ENCODE measurements at regions not wholly inside any gene's neighbourhood (a gene's known extent, or its start where the extent isn't known, plus 50 kb on each side); places are given as distances from the start of the nearest gene placed in this dataset.

DNA sequence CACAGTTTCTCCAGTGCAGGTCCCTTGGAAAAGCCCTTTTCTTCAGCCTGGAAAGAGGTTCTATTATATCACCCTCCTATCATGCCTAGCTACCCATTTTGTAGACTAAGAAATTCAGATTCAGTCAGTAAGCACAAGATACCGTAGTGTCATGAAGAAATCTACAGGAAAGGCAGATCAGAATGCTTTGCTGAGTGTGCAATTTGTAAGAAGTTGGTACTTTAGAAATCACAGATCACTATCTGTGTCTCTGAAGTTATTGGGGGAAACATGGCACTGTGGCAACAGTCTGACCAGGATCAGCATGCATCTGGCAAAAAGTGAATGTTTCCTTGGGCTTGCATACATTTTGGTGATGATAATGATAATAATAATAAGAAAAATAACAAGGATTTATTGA lies 531.8 kb downstream of the EPHB1 start:
- Mint-ChIP-seq H3K4me3 (ENCODE audit: unreplicated experiment) (no peak overlapping the region), H3K27ac (ENCODE audit: unreplicated experiment) (no peak overlapping the region), H3K27me3 (ENCODE audit: insufficient read depth, unreplicated experiment) (peaks cover 5% of the 10 kb centered on the region), H3K36me3 (ENCODE audit: insufficient read depth, unreplicated experiment) (no peaks in the 10 kb centered on the region), H3K9me3 (ENCODE audit: unreplicated experiment) (no peaks in the 10 kb centered on the region), H3K4me1 (ENCODE audit: low read depth, unreplicated experiment) (peaks cover 12% of the 10 kb centered on the region)
- no peak overlapping the region for H3K4me3 ChIP-seq (ENCODE audit: low read depth, low read length)
- POLR2A ChIA-PET: no interaction called here
- H3K27me3 ChIP-seq (replicated peaks; ENCODE audit: control insufficient read depth, insufficient read depth, low read length): no peaks in the 10 kb centered on the region
- CTCF ChIA-PET: no interaction called here
- BruUV-seq (replicated peaks): no TSS peak
- no peak for DNase-seq
- TF ChIP-seq, protein P1, sequence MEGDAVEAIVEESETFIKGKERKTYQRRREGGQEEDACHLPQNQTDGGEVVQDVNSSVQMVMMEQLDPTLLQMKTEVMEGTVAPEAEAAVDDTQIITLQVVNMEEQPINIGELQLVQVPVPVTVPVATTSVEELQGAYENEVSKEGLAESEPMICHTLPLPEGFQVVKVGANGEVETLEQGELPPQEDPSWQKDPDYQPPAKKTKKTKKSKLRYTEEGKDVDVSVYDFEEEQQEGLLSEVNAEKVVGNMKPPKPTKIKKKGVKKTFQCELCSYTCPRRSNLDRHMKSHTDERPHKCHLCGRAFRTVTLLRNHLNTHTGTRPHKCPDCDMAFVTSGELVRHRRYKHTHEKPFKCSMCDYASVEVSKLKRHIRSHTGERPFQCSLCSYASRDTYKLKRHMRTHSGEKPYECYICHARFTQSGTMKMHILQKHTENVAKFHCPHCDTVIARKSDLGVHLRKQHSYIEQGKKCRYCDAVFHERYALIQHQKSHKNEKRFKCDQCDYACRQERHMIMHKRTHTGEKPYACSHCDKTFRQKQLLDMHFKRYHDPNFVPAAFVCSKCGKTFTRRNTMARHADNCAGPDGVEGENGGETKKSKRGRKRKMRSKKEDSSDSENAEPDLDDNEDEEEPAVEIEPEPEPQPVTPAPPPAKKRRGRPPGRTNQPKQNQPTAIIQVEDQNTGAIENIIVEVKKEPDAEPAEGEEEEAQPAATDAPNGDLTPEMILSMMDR (IDR thresholded peaks at IDR 0.05; ENCODE audit: insufficient read depth in 1 of 2, low read depth in 1 of 2, low read length in 1 of 2, severe bottlenecking in 1 of 2, unreplicated experiment in 1 of 2): no peak
- 0 out of 2 replicates have a peak, but pooled peaks cover under 1% of the 10 kb centered on the region for H3K4me1 ChIP-seq
- H3K36me3 ChIP-seq (ENCODE audit: control insufficient read depth, insufficient read depth, low read length): no peaks in the 10 kb centered on the region
- intact Hi-C loops (cut with micrococcal nuclease; ENCODE audit: unreplicated experiment): no loop called here
- H3K9me3 ChIP-seq: no peaks in the 10 kb centered on the region

DNA sequence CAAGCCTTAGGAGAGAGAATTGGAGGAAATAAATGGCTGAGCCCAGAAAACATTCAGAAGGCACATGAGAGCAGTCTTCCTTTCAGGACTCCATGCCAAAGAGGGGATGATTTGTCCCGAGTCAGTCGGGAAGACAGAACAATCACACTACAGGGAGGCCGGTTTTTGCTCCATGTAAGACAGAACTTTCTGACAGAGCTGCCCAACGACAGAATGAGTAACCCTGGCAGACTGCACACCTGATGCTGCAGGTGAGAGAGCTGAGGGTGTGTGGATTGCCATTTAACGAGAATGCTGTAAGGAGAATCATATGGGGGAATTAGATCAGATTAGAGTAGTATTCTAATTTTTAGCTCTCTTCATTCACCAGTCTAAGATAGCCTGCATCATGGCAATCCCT lies 533.0 kb downstream of the EPHB1 start:
- POLR2A ChIA-PET: no interaction called here
- Histone ChIP-seq H3K27me3 (replicated peaks; ENCODE audit: control insufficient read depth, insufficient read depth, low read length) (no peaks in the 10 kb centered on the region), H3K4me3 (ENCODE audit: low read depth, low read length) (no peak overlapping the region), H3K4me1 (no peaks in the 10 kb centered on the region), H3K9me3 (no peaks in the 10 kb centered on the region), H3K36me3 (ENCODE audit: control insufficient read depth, insufficient read depth, low read length) (no peaks in the 10 kb centered on the region)
- intact Hi-C loops (cut with micrococcal nuclease; ENCODE audit: unreplicated experiment): no loop called here
- no TSS peak for BruUV-seq (replicated peaks)
- CTCF ChIA-PET: no interaction called here
- Mint-ChIP-seq H3K27me3 (ENCODE audit: insufficient read depth, unreplicated experiment) (peaks cover 3% of the 10 kb centered on the region), H3K27ac (ENCODE audit: unreplicated experiment) (no peak overlapping the region), H3K4me3 (ENCODE audit: unreplicated experiment) (no peak overlapping the region), H3K9me3 (ENCODE audit: unreplicated experiment) (no peaks in the 10 kb centered on the region), H3K36me3 (ENCODE audit: insufficient read depth, unreplicated experiment) (no peaks in the 10 kb centered on the region), H3K4me1 (ENCODE audit: low read depth, unreplicated experiment) (peaks cover 12% of the 10 kb centered on the region)
- TF ChIP-seq, protein P1 (IDR thresholded peaks at IDR 0.05; ENCODE audit: insufficient read depth in 1 of 2, low read depth in 1 of 2, low read length in 1 of 2, severe bottlenecking in 1 of 2, unreplicated experiment in 1 of 2): no peak
- DNase-seq: no peak

DNA sequence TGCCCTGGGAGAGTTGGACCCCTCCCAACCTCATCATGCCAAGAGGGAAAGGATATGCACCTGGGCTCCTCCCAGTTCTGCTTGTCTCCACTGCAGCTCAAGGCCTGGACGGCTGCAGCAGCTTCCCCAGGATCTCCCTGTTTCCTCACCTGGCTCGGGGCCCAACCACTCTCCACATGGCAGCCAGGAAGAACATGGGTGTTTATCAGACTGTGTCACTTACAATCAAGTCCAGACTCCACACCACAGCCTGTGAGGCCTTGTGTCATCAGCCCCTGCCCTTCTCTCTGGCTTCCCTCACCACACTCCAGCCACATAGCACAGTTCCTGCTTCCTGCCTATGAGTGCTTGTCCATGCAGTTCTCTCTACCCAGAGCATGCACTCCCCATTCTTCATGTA lies 534.4 kb downstream of the EPHB1 start:
- no TSS peak for BruUV-seq (replicated peaks)
- POLR2A ChIA-PET: no interaction called here
- Histone ChIP-seq H3K27me3 (replicated peaks; ENCODE audit: control insufficient read depth, insufficient read depth, low read length) (no peaks in the 10 kb centered on the region), H3K9me3 (no peaks in the 10 kb centered on the region), H3K4me3 (ENCODE audit: low read depth, low read length) (no peak overlapping the region), H3K36me3 (ENCODE audit: control insufficient read depth, insufficient read depth, low read length) (no peaks in the 10 kb centered on the region), H3K4me1 (no peaks in the 10 kb centered on the region)
- no peak overlapping the region for H3K27ac Mint-ChIP-seq (ENCODE audit: unreplicated experiment)
- peaks cover 7% of the 10 kb centered on the region for H3K4me1 Mint-ChIP-seq (ENCODE audit: low read depth, unreplicated experiment)
- CTCF ChIA-PET: no interaction called here
- intact Hi-C loops (cut with micrococcal nuclease; ENCODE audit: unreplicated experiment): no loop called here
- peaks cover 3% of the 10 kb centered on the region for H3K27me3 Mint-ChIP-seq (ENCODE audit: insufficient read depth, unreplicated experiment)
- no peaks in the 10 kb centered on the region for H3K9me3 Mint-ChIP-seq (ENCODE audit: unreplicated experiment)
- H3K36me3 Mint-ChIP-seq (ENCODE audit: insufficient read depth, unreplicated experiment): no peaks in the 10 kb centered on the region
- H3K4me3 Mint-ChIP-seq (ENCODE audit: unreplicated experiment): no peak overlapping the region
- no peak for DNase-seq
- TF ChIP-seq, protein P1 (IDR thresholded peaks at IDR 0.05; ENCODE audit: insufficient read depth in 1 of 2, low read depth in 1 of 2, low read length in 1 of 2, severe bottlenecking in 1 of 2, unreplicated experiment in 1 of 2): no peak

All from Caco-2 (cell line).